ENCODE measurements at regions not wholly inside any gene's neighbourhood (a gene's known extent, or its start where the extent isn't known, plus 50 kb on each side); places are given as distances from the start of the nearest gene placed in this dataset.
"Not testable (repeated sequence)": the region's sequence is repeated elsewhere in the genome, so short reads cannot be mapped to it uniquely, and the experiment has no call there.

- DNase-seq = not testable (repeated sequence)
Measured at GRCh38 chr15:84550503-84550902, 50.3 kb upstream of the ZSCAN2 start.
